Neural progenitor cell (in vitro differentiated cells): ENCODE measurements at regions not wholly inside any gene's neighbourhood (a gene's known extent, or its start where the extent isn't known, plus 50 kb on each side); places are given as distances from the start of the nearest gene placed in this dataset.

Source experiments
- DNase-seq: peaks from one replicate; pipeline ENCODE4 v3.0.0-alpha.2; 2016; ENCODE audit warnings: low spot score
- H2AFZ ChIP-seq: fragments of 200-600 bp; sonication (generic); replicated peaks from 2 replicates; pipeline ENCODE4 v1.6.1; 2016; ENCODE audit warnings: antibody characterized with exemption
- H3F3A ChIP-seq: fragments of 200-600 bp; sonication (generic); 2 replicates; pipeline ENCODE4 v1.6.1; 2016; ENCODE audit warnings: antibody characterized with exemption, low read depth
- H3K27ac ChIP-seq: fragments of 200-600 bp; sonication (generic); 2 replicates; pipeline ENCODE4 v1.5.1; 2016; ENCODE audit warnings: mild to moderate bottlenecking
- H3K27me3 ChIP-seq: fragments of 200-600 bp; sonication (generic); 2 replicates; pipeline ENCODE4 v1.6.1; 2016; ENCODE audit warnings: mild to moderate bottlenecking, moderate library complexity
- H3K36me3 ChIP-seq: fragments of 200-600 bp; sonication (generic); 2 replicates; pipeline ENCODE4 v1.5.1; 2016
- H3K4me1 ChIP-seq: fragments of 200-600 bp; sonication (generic); 2 replicates; pipeline ENCODE4 v1.6.1; 2016; ENCODE audit warnings: mixed run types
- H3K4me2 ChIP-seq: fragments of 200-600 bp; sonication (generic); 2 replicates; pipeline ENCODE4 v1.6.1; 2016
- H3K4me3 ChIP-seq: fragments of 200-600 bp; sonication (generic); 2 replicates; pipeline ENCODE4 v1.5.1; 2016
- H3K79me2 ChIP-seq: fragments of 200-600 bp; sonication (generic); 2 replicates; pipeline ENCODE4 v1.6.1; 2016; ENCODE audit warnings: low read depth
- H3K9ac ChIP-seq: fragments of 200-600 bp; sonication (generic); 2 replicates; pipeline ENCODE4 v1.6.1; 2016
- H3K9me3 ChIP-seq: fragments of 200-600 bp; sonication (generic); 2 replicates; pipeline ENCODE4 v1.5.1; 2016; ENCODE audit warnings: low read depth
- H4K20me1 ChIP-seq: fragments of 200-600 bp; sonication (generic); 2 replicates; pipeline ENCODE4 v1.6.1; 2016; ENCODE audit warnings: low read depth
- H3K27ac Mint-ChIP-seq: 3 replicates; pipeline ENCODE4 v1.8.0; 2021; ENCODE audit warnings: mixed read lengths
- H3K27me3 Mint-ChIP-seq: 2 replicates; pipeline ENCODE4 v1.8.0; 2022; ENCODE audit warnings: low read depth, mild to moderate bottlenecking, inconsistent platforms, moderate library complexity, mixed read lengths; ENCODE audit not compliant: insufficient read depth
- H3K36me3 Mint-ChIP-seq: 3 replicates; pipeline ENCODE4 v1.8.0; 2021; ENCODE audit warnings: mixed read lengths
- H3K4me1 Mint-ChIP-seq: 3 replicates; pipeline ENCODE4 v1.8.0; 2021; ENCODE audit warnings: mixed read lengths
- H3K4me3 Mint-ChIP-seq: 3 replicates; pipeline ENCODE4 v1.8.0; 2021; ENCODE audit warnings: mild to moderate bottlenecking, moderate library complexity, mixed read lengths
- H3K9me3 Mint-ChIP-seq: 3 replicates; pipeline ENCODE4 v1.8.0; 2020; ENCODE audit warnings: mixed read lengths
- CTCF ChIP-seq: fragments of 200-600 bp; sonication (generic); IDR thresholded peaks from 2 replicates; pipeline ENCODE4 v1.5.1; 2017; ENCODE audit warnings: antibody characterized with exemption, mild to moderate bottlenecking
- EZH2 ChIP-seq: fragments of 200-600 bp; sonication (generic); IDR thresholded peaks from 2 replicates; pipeline ENCODE4 v1.6.1; 2017; ENCODE audit warnings: antibody characterized with exemption, mild to moderate bottlenecking, moderate library complexity
- EZH2phosphoT487 ChIP-seq: fragments of 200-600 bp; sonication (generic); IDR thresholded peaks from 2 replicates; pipeline ENCODE4 v1.6.1; 2017; ENCODE audit warnings: antibody characterized with exemption

GRCh38 chr3:165619069-165619468 is 218.2 kb downstream of the BCHE start:
- Histone ChIP-seq H3K4me2 (no peak overlapping the region), H3K27me3 (no peaks in the 10 kb centered on the region), H3K4me1 (no peaks in the 10 kb centered on the region), H3K79me2 (no peaks in the 10 kb centered on the region), H3K4me3 (no peak overlapping the region), H3F3A (no peaks in the 10 kb centered on the region), H4K20me1 (no peaks in the 10 kb centered on the region), H3K36me3 (no peaks in the 10 kb centered on the region), H3K9me3 (no peaks in the 10 kb centered on the region), H3K27ac (no peak overlapping the region), H3K9ac (no peak overlapping the region), H2AFZ (no peak overlapping the region)
- Mint-ChIP-seq H3K27me3 (no peaks in the 10 kb centered on the region), H3K27ac (no peak overlapping the region), H3K9me3 (peaks cover 2% of the 10 kb centered on the region), H3K4me1 (no peaks in the 10 kb centered on the region), H3K4me3 (no peak overlapping the region), H3K36me3 (no peaks in the 10 kb centered on the region)
- DNase-seq: no peak
- TF ChIP-seq EZH2: no peak
- TF ChIP-seq EZH2phosphoT487: no peak

GRCh38 chr3:165617134-165617533 is 220.1 kb downstream of the BCHE start:
- Histone ChIP-seq H3F3A (no peaks in the 10 kb centered on the region), H3K79me2 (no peaks in the 10 kb centered on the region), H2AFZ (no peak overlapping the region), H3K36me3 (no peaks in the 10 kb centered on the region), H3K9me3 (no peaks in the 10 kb centered on the region), H3K4me2 (no peak overlapping the region), H3K9ac (no peak overlapping the region), H3K4me3 (no peak overlapping the region), H4K20me1 (no peaks in the 10 kb centered on the region), H3K27me3 (no peaks in the 10 kb centered on the region), H3K27ac (no peak overlapping the region), H3K4me1 (no peaks in the 10 kb centered on the region)
- no peak overlapping the region for H3K4me3 Mint-ChIP-seq
- no peaks in the 10 kb centered on the region for H3K27me3 Mint-ChIP-seq
- H3K9me3 Mint-ChIP-seq: no peaks in the 10 kb centered on the region
- no peak overlapping the region for H3K27ac Mint-ChIP-seq
- DNase-seq: no peak
- H3K4me1 Mint-ChIP-seq: no peaks in the 10 kb centered on the region
- TF ChIP-seq EZH2: no peak
- TF ChIP-seq EZH2phosphoT487: no peak
- TF ChIP-seq CTCF: no peak
- H3K36me3 Mint-ChIP-seq: no peaks in the 10 kb centered on the region

DNA sequence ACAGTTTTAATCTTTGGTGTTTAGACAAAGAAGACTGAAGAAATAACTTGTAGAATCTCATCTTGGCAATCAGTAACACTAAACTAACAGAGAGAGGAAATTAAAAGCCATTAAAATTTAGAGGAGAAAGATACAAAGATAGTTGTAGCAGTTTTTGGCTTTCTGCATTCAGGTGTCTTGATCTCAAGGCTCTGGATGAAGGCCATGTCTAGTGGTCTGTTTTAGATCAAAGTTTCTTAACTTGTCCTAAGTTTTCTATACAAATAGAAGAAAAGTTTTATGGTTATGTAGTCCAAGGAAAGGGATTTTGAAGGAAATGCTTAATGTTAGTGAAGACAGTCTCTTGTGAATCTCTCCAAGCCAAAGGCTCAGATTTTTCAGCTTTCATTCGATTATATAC is 222.9 kb downstream of the BCHE start:
- Histone ChIP-seq H3K4me2 (no peak overlapping the region), H3K9ac (no peak overlapping the region), H3K36me3 (no peaks in the 10 kb centered on the region), H3K79me2 (no peaks in the 10 kb centered on the region), H3K4me1 (no peaks in the 10 kb centered on the region), H3K9me3 (no peaks in the 10 kb centered on the region), H3K27me3 (no peaks in the 10 kb centered on the region), H3K4me3 (no peak overlapping the region), H3K27ac (no peak overlapping the region), H2AFZ (no peak overlapping the region), H4K20me1 (no peaks in the 10 kb centered on the region), H3F3A (no peaks in the 10 kb centered on the region)
- Mint-ChIP-seq H3K4me3 (no peak overlapping the region), H3K36me3 (no peaks in the 10 kb centered on the region), H3K27ac (no peak overlapping the region), H3K9me3 (no peaks in the 10 kb centered on the region), H3K4me1 (no peaks in the 10 kb centered on the region), H3K27me3 (no peaks in the 10 kb centered on the region)
- TF ChIP-seq EZH2 (no peak), CTCF (no peak), EZH2phosphoT487 (no peak)
- DNase-seq: no peak

DNA sequence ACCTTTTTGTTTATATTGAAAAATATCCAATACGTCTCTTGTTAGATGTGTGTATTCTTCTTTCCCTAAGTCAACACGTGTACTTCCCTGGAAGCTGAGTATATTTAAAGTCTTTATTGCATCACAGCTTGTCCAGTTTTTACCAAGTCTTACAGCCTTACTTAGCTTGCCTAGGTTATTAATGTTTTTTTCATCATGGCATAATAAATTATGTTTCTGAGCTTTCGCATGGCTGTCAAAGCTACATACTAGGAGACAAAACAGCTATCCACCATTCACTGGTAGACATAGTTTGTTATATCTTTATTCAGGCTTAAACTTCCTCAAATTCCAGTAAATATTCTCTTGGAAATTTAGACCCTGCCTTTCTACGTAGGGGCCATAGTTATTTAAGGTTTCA is 224.2 kb downstream of the BCHE start:
- TF ChIP-seq EZH2 (no peak), CTCF (no peak), EZH2phosphoT487 (no peak)
- no peaks in the 10 kb centered on the region for H3K79me2 ChIP-seq
- Mint-ChIP-seq H3K27ac (no peak overlapping the region), H3K4me1 (no peaks in the 10 kb centered on the region), H3K36me3 (no peaks in the 10 kb centered on the region), H3K4me3 (no peak overlapping the region), H3K9me3 (no peaks in the 10 kb centered on the region), H3K27me3 (no peaks in the 10 kb centered on the region)
- H3K4me2 ChIP-seq: no peak overlapping the region
- DNase-seq: no peak
- H3K27me3 ChIP-seq: no peaks in the 10 kb centered on the region
- H3K4me1 ChIP-seq: no peaks in the 10 kb centered on the region
- no peaks in the 10 kb centered on the region for H3F3A ChIP-seq
- H4K20me1 ChIP-seq: no peaks in the 10 kb centered on the region
- H3K36me3 ChIP-seq: no peaks in the 10 kb centered on the region
- H3K9me3 ChIP-seq: no peaks in the 10 kb centered on the region
- no peak overlapping the region for H3K9ac ChIP-seq
- no peak overlapping the region for H3K27ac ChIP-seq
- H2AFZ ChIP-seq: no peak overlapping the region
- no peak overlapping the region for H3K4me3 ChIP-seq
